AG10803 (cell line): ENCODE measurements at regions not wholly inside any gene's neighbourhood (a gene's known extent, or its start where the extent isn't known, plus 50 kb on each side); places are given as distances from the start of the nearest gene placed in this dataset.

Experiments
- DNase-seq: peaks from one replicate; pipeline ENCODE4 v3.0.0; 2010; ENCODE audit warnings: low read depth
- H3K4me3 ChIP-seq: 2 replicates; pipeline ENCODE4 v1.5.1; 2011; ENCODE audit warnings: mild to moderate bottlenecking, low read length, control low read depth
- TF ChIP-seq, protein P1 (sequence below): conservative IDR thresholded peaks from 2 replicates; pipeline ENCODE4 v1.5.1; 2011; ENCODE audit warnings: mild to moderate bottlenecking, low read length, control low read depth, inconsistent platforms

DNA sequence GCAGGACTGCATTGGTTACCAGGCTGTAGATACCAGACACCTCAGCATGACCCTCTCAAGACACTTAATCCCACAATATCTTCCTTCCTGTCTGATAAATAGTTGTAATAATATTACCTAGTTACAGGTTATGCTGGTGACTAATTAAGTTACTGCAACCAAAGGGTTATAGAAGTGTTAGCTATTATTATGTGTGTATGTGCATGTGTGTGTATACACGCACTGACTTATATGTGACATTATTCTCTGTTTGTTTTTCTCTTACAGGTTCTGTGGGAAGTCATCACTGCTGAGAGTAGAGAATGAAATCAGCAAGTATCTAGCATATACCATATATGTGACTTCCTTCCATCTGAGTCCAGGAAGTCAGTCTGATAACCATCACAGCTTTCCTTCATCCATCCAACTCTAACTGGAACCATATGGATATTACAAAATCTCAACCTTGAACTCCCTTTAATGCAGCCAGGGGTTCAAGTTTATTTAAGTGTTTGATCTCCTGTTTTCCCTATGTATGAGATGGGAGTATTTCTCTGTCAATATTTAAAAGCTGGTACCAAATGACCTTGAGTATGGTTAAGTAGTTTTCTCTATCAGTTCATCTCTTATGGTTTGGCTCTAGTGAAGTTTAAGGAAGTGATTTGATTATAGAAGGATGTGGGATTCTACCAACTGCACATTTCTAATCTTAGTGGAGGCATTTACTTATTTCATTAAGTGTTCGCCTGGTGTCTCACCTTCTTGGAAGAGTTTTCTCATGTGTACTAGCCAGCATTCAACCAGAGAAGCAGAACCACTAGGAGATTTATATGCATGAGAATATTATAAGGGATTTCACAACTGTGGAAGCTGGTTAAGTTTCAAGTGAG is 313.2 kb downstream of the HIVEP2 start:
- DNase-seq = peak; percentile 40
- no peak overlapping the region for H3K4me3 ChIP-seq
- TF ChIP-seq, protein P1, sequence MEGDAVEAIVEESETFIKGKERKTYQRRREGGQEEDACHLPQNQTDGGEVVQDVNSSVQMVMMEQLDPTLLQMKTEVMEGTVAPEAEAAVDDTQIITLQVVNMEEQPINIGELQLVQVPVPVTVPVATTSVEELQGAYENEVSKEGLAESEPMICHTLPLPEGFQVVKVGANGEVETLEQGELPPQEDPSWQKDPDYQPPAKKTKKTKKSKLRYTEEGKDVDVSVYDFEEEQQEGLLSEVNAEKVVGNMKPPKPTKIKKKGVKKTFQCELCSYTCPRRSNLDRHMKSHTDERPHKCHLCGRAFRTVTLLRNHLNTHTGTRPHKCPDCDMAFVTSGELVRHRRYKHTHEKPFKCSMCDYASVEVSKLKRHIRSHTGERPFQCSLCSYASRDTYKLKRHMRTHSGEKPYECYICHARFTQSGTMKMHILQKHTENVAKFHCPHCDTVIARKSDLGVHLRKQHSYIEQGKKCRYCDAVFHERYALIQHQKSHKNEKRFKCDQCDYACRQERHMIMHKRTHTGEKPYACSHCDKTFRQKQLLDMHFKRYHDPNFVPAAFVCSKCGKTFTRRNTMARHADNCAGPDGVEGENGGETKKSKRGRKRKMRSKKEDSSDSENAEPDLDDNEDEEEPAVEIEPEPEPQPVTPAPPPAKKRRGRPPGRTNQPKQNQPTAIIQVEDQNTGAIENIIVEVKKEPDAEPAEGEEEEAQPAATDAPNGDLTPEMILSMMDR = no peak

GRCh38 chr6:142633317-142633716 is 311.7 kb downstream of the HIVEP2 start:
- no peak overlapping the region for H3K4me3 ChIP-seq
- DNase-seq = no peak
- TF ChIP-seq, protein P1 = no peak

- no peak overlapping the region for H3K4me3 ChIP-seq
- TF ChIP-seq, protein P1 = no peak
- DNase-seq = no peak
These were observed 309.8 kb downstream of the HIVEP2 start for GRCh38 chr6:142635130-142635529.

DNA sequence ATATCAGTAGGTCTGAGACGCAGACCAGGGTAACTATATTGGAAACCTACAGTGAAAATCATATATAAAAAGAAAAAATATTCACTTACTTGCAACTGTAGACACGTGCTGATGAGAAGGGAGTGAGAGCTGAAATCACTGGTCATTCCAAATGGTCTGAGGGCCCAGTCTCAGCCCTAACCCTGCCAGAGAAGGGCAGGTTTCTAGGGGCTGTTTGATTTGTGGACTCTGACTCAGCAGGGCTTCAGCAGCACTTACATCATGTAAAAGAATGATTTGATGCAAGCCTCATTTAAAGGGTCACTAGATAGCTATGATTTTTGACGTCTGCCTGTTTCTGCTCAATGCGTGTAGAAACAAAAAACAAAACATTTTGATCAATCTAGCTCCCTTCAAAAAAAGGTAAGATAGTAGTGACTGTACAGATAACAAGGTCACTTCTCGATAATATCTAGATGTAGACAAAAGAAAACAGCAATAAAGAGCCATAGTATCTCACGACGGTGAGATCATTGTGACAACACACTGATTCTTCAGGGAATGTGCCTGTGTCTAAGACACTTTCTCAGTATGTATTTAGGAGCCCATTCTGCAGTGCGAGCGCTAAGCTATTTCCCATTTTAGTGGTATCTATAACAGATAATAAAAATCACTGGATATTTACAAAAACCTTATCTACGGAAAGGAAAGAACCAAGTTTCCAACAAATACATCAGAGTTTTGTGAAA is 307.2 kb downstream of the HIVEP2 start:
- TF ChIP-seq, protein P1 = no peak

GRCh38 chr6:142642651-142643050 is 302.3 kb downstream of the HIVEP2 start:
- no peak overlapping the region for H3K4me3 ChIP-seq
- TF ChIP-seq, protein P1 = no peak
- peak; percentile 10 for DNase-seq

More for the DNA sequence above, 307.2 kb downstream of the HIVEP2 start:
- no peak overlapping the region for H3K4me3 ChIP-seq
- no peak for DNase-seq

GRCh38 chr6:142644866-142645265 is 300.1 kb downstream of the HIVEP2 start:
- no peak for DNase-seq
- TF ChIP-seq, protein P1 = no peak
- H3K4me3 ChIP-seq = no peak overlapping the region
